IMR-90 (cell line): ENCODE measurements at regions not wholly inside any gene's neighbourhood (a gene's known extent, or its start where the extent isn't known, plus 50 kb on each side); places are given as distances from the start of the nearest gene placed in this dataset.
A peak's percentile ranks its signal among the peaks of the same experiment; 100 is the strongest.

Experiments used
- ATAC-seq: fragments of 200-7000 bp; cut with Tn5 transposase; 2 replicates; pipeline ENCODE4 v1.9.1; 2020; ENCODE audit warnings: low read depth, mild to moderate bottlenecking, moderate library complexity
- BruUV-seq: library from RNA; stranded (reverse); fragments of 400-500 nt; replicated peaks from 2 replicates; lab custom pipeline; 2021; lab: Mats Ljungman, UMichigan
- CTCF ChIA-PET: fragments of 300-600 bp; formaldehyde crosslinking; extraction: SDS; loops from one replicate; lab custom pipeline; 2021; ENCODE audit warnings: antibody characterized with exemption; lab: Yijun Ruan, JAX
- POLR2A ChIA-PET: fragments of 300-600 bp; sonication (Branson Sonifier 250); formaldehyde crosslinking; loops from one replicate; lab custom pipeline; 2022; ENCODE audit warnings: antibody characterized with exemption; ENCODE audit not compliant: unreplicated experiment; lab: Charles Lee
- DNase-seq: peaks from one replicate; pipeline ENCODE4 v3.0.0; 2013
- H2AFZ ChIP-seq: replicated peaks from 2 replicates; pipeline ENCODE3; 2013; ENCODE audit warnings: low read length, mild to moderate bottlenecking; ENCODE audit not compliant: poor library complexity
- H2AK5ac ChIP-seq: 2 replicates; pipeline ENCODE4 v1.6.1; 2013; ENCODE audit warnings: low read depth, low read length, inconsistent platforms
- H2AK9ac ChIP-seq: replicated peaks from 2 replicates; pipeline ENCODE3; 2013; ENCODE audit warnings: mild to moderate bottlenecking, low read depth, low read length, moderate library complexity; ENCODE audit not compliant: poor library complexity
- H2BK120ac ChIP-seq: 2 replicates; pipeline ENCODE4 v1.6.1; 2013; ENCODE audit warnings: low read depth, low read length, inconsistent platforms
- H2BK15ac ChIP-seq: 3 replicates; pipeline ENCODE4 v1.6.1; 2013; ENCODE audit warnings: low read depth, low read length, inconsistent platforms
- H2BK20ac ChIP-seq: 2 replicates; pipeline ENCODE4 v1.6.1; 2013; ENCODE audit warnings: low read depth, mild to moderate bottlenecking, inconsistent platforms, low read length, moderate library complexity
- H2BK5ac ChIP-seq: 2 replicates; pipeline ENCODE4 v1.6.1; 2013; ENCODE audit warnings: mild to moderate bottlenecking, low read depth, low read length, inconsistent platforms; ENCODE audit not compliant: poor library complexity, severe bottlenecking
- H3K14ac ChIP-seq: replicated peaks from 2 replicates; pipeline ENCODE4 v1.6.1; 2013; ENCODE audit warnings: low read depth, low read length, inconsistent platforms
- H3K18ac ChIP-seq: 2 replicates; pipeline ENCODE4 v1.6.1; 2013; ENCODE audit warnings: low read depth, low read length, control low read depth
- H3K23ac ChIP-seq: 2 replicates; pipeline ENCODE4 v1.6.1; 2013; ENCODE audit warnings: low read depth, low read length, inconsistent platforms
- H3K27ac ChIP-seq: 2 replicates; pipeline ENCODE4 v1.5.1; 2013; ENCODE audit warnings: mild to moderate bottlenecking, control low read depth, low read length; ENCODE audit not compliant: insufficient read depth
- H3K27me3 ChIP-seq: 2 replicates; pipeline ENCODE4 v1.6.1; 2013; ENCODE audit warnings: low read length; ENCODE audit not compliant: control insufficient read depth, insufficient read depth
- H3K36me3 ChIP-seq: 2 replicates; pipeline ENCODE4 v1.6.1; 2013; ENCODE audit warnings: low read length, mixed read lengths; ENCODE audit not compliant: control insufficient read depth, insufficient read depth
- H3K4ac ChIP-seq: 2 replicates; pipeline ENCODE4 v1.6.1; 2013; ENCODE audit warnings: low read depth, low read length, inconsistent platforms
- H3K4me1 ChIP-seq: 2 replicates; pipeline ENCODE4 v1.6.1; 2013; ENCODE audit warnings: low read length, mixed read lengths; ENCODE audit not compliant: control insufficient read depth, insufficient read depth
- H3K4me2 ChIP-seq: 2 replicates; pipeline ENCODE4 v1.6.1; 2013; ENCODE audit warnings: low read depth, mild to moderate bottlenecking, control low read depth, low read length, moderate library complexity
- H3K4me3 ChIP-seq: 2 replicates; pipeline ENCODE4 v1.5.1; 2013; ENCODE audit warnings: low read depth, mild to moderate bottlenecking, control low read depth, low read length, moderate library complexity; ENCODE audit not compliant: insufficient read depth
- H3K56ac ChIP-seq: 2 replicates; pipeline ENCODE4 v1.6.1; 2013; ENCODE audit warnings: low read length, inconsistent platforms; ENCODE audit not compliant: insufficient read depth; ENCODE audit errors: extremely low read depth
- H3K79me1 ChIP-seq, 2 experiments: 2 replicates each; pipeline ENCODE4 v1.6.1; 2013; ENCODE audit warnings: low read length in 2 of 2, inconsistent platforms in 1 of 2, low read depth in 1 of 2
- H3K9ac ChIP-seq: 2 replicates; pipeline ENCODE4 v1.6.1; 2013; ENCODE audit warnings: low read depth, low read length, control low read depth
- H3K9me1 ChIP-seq: 2 replicates; pipeline ENCODE4 v1.6.1; 2013; ENCODE audit warnings: low read length, inconsistent platforms; ENCODE audit not compliant: insufficient read depth
- H3K9me3 ChIP-seq: 2 replicates; pipeline ENCODE4 v1.6.1; 2013; ENCODE audit warnings: low read length; ENCODE audit not compliant: control insufficient read depth, insufficient read depth
- H4K20me1 ChIP-seq: 2 replicates; pipeline ENCODE4 v1.6.1; 2013; ENCODE audit warnings: low read length, inconsistent platforms; ENCODE audit not compliant: insufficient read depth
- H4K5ac ChIP-seq: 2 replicates; pipeline ENCODE4 v1.6.1; 2013; ENCODE audit warnings: mild to moderate bottlenecking, low read depth, low read length, control low read depth
- H4K8ac ChIP-seq, 2 experiments: 2 replicates each; pipeline ENCODE4 v1.6.1; 2013; ENCODE audit warnings: low read depth in 2 of 2, low read length in 2 of 2, control low read depth in 1 of 2, inconsistent platforms in 1 of 2
- H4K91ac ChIP-seq: 2 replicates; pipeline ENCODE4 v1.6.1; 2013; ENCODE audit warnings: low read depth, low read length, inconsistent platforms; ENCODE audit not compliant: insufficient read depth
- BHLHE40 ChIP-seq: fragments of 150-350 bp; IDR thresholded peaks from 2 replicates; pipeline ENCODE4 v1.6.1; 2016; ENCODE audit warnings: mild to moderate bottlenecking, low read depth, low read length
- CEBPB ChIP-seq: IDR thresholded peaks from 2 replicates; pipeline ENCODE4 v1.6.1; 2012; ENCODE audit warnings: low read depth, low read length, improper control_type of control experiment
- CHD1 ChIP-seq: IDR thresholded peaks from 2 replicates; pipeline ENCODE4 v1.6.1; 2012; ENCODE audit warnings: low read depth, low read length, improper control_type of control experiment
- ELK1 ChIP-seq: fragments of 150-350 bp; IDR thresholded peaks from 2 replicates; pipeline ENCODE4 v1.6.1; 2016; ENCODE audit warnings: low read depth, mild to moderate bottlenecking, low read length, moderate library complexity, borderline replicate concordance
- FOS ChIP-seq: fragments of 150-350 bp; IDR thresholded peaks from 2 replicates; pipeline ENCODE4 v1.6.1; 2016; ENCODE audit warnings: low read depth, low read length
- MAFK ChIP-seq: IDR thresholded peaks from 2 replicates; pipeline ENCODE4 v1.6.1; 2012; ENCODE audit warnings: low read depth, low read length, improper control_type of control experiment
- NFE2L2 ChIP-seq: fragments of 150-350 bp; IDR thresholded peaks from 2 replicates; pipeline ENCODE4 v1.6.1; 2016; ENCODE audit warnings: low read depth, mild to moderate bottlenecking, low read length
- RAD21 ChIP-seq: IDR thresholded peaks from 2 replicates; pipeline ENCODE4 v1.6.1; 2012; ENCODE audit warnings: low read length, improper control_type of control experiment
- RCOR1 ChIP-seq: IDR thresholded peaks from 2 replicates; pipeline ENCODE4 v1.6.1; 2012; ENCODE audit warnings: mild to moderate bottlenecking, low read length, improper control_type of control experiment; ENCODE audit not compliant: insufficient replicate concordance
- USF2 ChIP-seq: fragments of 150-350 bp; IDR thresholded peaks from 2 replicates; pipeline ENCODE4 v1.6.1; 2017; ENCODE audit warnings: mild to moderate bottlenecking, antibody characterized with exemption, low read length, low read depth
- WGBS, 2 experiments: methylation state at CpG; one replicate each; pipeline versions ENCODE4 v1.1.5 to v1.1.7; 2013; ENCODE audit warnings: missing lambda C conversion rate in 2 of 2; ENCODE audit not compliant: insufficient read length in 1 of 2; ENCODE audit errors: extremely low coverage in 2 of 2; 5-methylcytosine and 5-hydroxymethylcytosine counted together
- dilution Hi-C: fragments of 300-500 bp; cut with HindIII; formaldehyde crosslinking; loops from one replicate; pipeline ENCODE4 v1.14.3; 2018; ENCODE audit warnings: low sequenced_read_pairs; ENCODE audit not compliant: unreplicated experiment
- in situ Hi-C: fragments of 300-500 bp; cut with MboI; formaldehyde crosslinking; loops from 3 replicates; pipeline ENCODE4 v1.14.3; 2019; ENCODE audit warnings: low sequenced_read_pairs, inconsistent platforms, mixed read lengths
- intact Hi-C: fragments of 100-400 bp; cut with micrococcal nuclease; formaldehyde crosslinking; loops from 2 replicates; pipeline ENCODE4 v1.10.0; 2022

DNA sequence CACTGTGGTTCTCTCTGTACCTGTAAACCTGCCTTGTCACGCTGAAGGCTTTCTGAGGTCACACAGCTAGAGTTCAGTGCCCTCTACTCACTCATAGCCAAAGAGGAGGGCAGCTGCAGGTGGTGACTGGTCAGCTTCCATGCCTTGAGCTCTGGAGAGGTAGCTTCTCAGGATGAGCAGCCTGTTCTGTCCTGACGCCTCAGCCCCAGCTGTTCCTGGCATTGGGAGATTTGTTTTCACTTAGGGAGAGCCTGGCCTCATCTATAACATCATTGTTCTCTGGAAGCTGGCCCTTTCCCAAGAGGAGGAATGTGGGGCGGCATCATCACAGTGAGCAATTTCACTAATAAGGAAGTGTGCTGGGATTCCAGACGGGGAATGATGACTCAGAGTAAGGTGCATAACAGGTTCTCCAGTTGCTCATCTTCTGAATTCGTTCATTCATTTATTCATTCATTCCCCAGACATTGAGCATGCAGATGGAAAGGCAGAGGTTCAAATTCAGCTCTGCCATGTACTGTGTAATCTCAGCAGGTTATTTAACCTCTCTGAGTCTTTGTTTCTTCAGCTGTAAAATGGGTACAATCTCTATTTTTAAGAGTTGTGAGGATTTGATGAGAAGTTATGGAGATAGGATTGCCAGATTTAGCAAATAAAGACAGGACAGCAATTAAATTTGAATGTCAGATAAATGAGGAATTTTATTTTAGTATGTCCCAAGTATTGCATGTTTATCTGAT, 255.8 kb upstream of the CRY1 start:
- no TSS peak for BruUV-seq
- ATAC-seq (peak; percentile 75), DNase-seq (peak; percentile 91)
- Histone ChIP-seq H3K14ac (no peak overlapping the region), H2BK120ac (no peak overlapping the region), H3K4me1 (peaks cover 6% of the 10 kb centered on the region), H3K23ac (no peak overlapping the region), H4K5ac (no peak overlapping the region), H3K56ac (no peak overlapping the region), H3K9me3 (peaks cover 3% of the 10 kb centered on the region; the same call in 1 of the 2 replicates), H4K20me1 (no peaks in the 10 kb centered on the region), H3K79me1 (no peaks in the 10 kb centered on the region; a peak in 1 of 4 replicates), H2AK5ac (peak overlapping the region; percentile 54; the same call in 1 of the 2 replicates), H3K27me3 (0 out of 2 replicates have a peak, but pooled peaks cover 2% of the 10 kb centered on the region), H3K4me3 (no peak overlapping the region), H2BK5ac (no peak overlapping the region), H4K91ac (no peak overlapping the region), H3K27ac (no peak overlapping the region), H3K36me3 (no peaks in the 10 kb centered on the region), H3K18ac (no peak overlapping the region), H3K4me2 (0 out of 2 replicates have a peak overlapping the region, but pooled peaks have one; percentile 2), H2AK9ac (peak overlapping the region; percentile 34), H3K9me1 (peaks cover 4% of the 10 kb centered on the region; the same call in 1 of the 2 replicates), H4K8ac (0 out of 4 replicates have a peak overlapping the region, but pooled peaks of 1 of the 2 experiments have one; percentile 9), H2AFZ (peak overlapping the region; percentile 70), H3K4ac (0 out of 2 replicates have a peak overlapping the region, but pooled peaks have one; percentile 24), H3K9ac (no peak overlapping the region), H2BK15ac (no peak overlapping the region), H2BK20ac (no peak overlapping the region; the same call in 1 of the 2 replicates)
- ChIA-PET CTCF (interaction anchor here (0.8 kb wide), 1 partner anchor 12 kb away, joined by 3 read pairs; no protein-coding TSS in a partner anchor), POLR2A (no interaction called here)
- no peak for TF ChIP-seq USF2
- TF ChIP-seq RAD21 = no peak
- TF ChIP-seq CEBPB = peak; percentile 24; the same call in 1 of the 2 replicates
- TF ChIP-seq MAFK = no peak
- no peak for TF ChIP-seq ELK1
- TF ChIP-seq RCOR1 = peak; percentile 53
- no peak for TF ChIP-seq NFE2L2
- TF ChIP-seq CHD1 = no peak
- peak; percentile 61 for TF ChIP-seq BHLHE40
- TF ChIP-seq FOS = peak; percentile 56
- no CpG with 5 or more reads among the region's 5 CpGs for WGBS, 2 experiments
- in situ Hi-C loops (no loop called here), dilution Hi-C loops (no loop called here), intact Hi-C loops (no loop called here)
